IPS DF 6.9 (cell line): ENCODE measurements at regions not wholly inside any gene's neighbourhood (a gene's known extent, or its start where the extent isn't known, plus 50 kb on each side); places are given as distances from the start of the nearest gene placed in this dataset.

Experiments used
- DNase-seq: peaks from one replicate; pipeline ENCODE4 v3.0.0-alpha.2; 2013; ENCODE audit warnings: low read depth, low spot score
- H3K27ac ChIP-seq: one replicate; pipeline ENCODE4 v1.5.1; 2013; ENCODE audit warnings: low read length, control low read depth
- H3K27me3 ChIP-seq: 2 replicates; pipeline ENCODE4 v1.6.1; 2013; ENCODE audit warnings: mild to moderate bottlenecking, low read length; ENCODE audit not compliant: control insufficient read depth, insufficient read depth
- H3K36me3 ChIP-seq: 2 replicates; pipeline ENCODE4 v1.6.1; 2013; ENCODE audit warnings: low read length; ENCODE audit not compliant: control insufficient read depth, insufficient read depth
- H3K4me1 ChIP-seq: 2 replicates; pipeline ENCODE4 v1.6.1; 2013; ENCODE audit warnings: low read length; ENCODE audit not compliant: control insufficient read depth, insufficient read depth
- H3K4me3 ChIP-seq: 2 replicates; pipeline ENCODE4 v1.5.1; 2013; ENCODE audit warnings: mild to moderate bottlenecking, low read length
- H3K9me3 ChIP-seq: 2 replicates; pipeline ENCODE4 v1.6.1; 2013; ENCODE audit warnings: low read length, inconsistent platforms; ENCODE audit not compliant: control insufficient read depth, insufficient read depth
- WGBS: extraction: QIAGEN DNeasy Blood & Tissue Kit; methylation state at CpG from one replicate; pipeline ENCODE4 v1.1.7; 2013; ENCODE audit warnings: mixed read lengths, missing lambda C conversion rate; ENCODE audit not compliant: insufficient read length, insufficient coverage; 5-methylcytosine and 5-hydroxymethylcytosine counted together

GRCh38 chr3:34011171-34012101 lies 213.0 kb downstream of the PDCD6IP start:
- Histone ChIP-seq H3K9me3 (no peaks in the 10 kb centered on the region), H3K4me3 (no peak overlapping the region), H3K36me3 (no peaks in the 10 kb centered on the region), H3K27ac (no peak overlapping the region), H3K4me1 (peaks cover 2% of the 10 kb centered on the region; the same call in 1 of the 2 replicates), H3K27me3 (no peaks in the 10 kb centered on the region)
- no CpG with 5 or more reads among the region's 3 CpGs for WGBS
- DNase-seq: no peak

GRCh38 chr3:34012102-34012461 lies 213.7 kb downstream of the PDCD6IP start:
- WGBS: no CpG with 5 or more reads among the region's 2 CpGs
- no peak overlapping the region for H3K27ac ChIP-seq
- H3K36me3 ChIP-seq: no peaks in the 10 kb centered on the region
- no peak for DNase-seq
- H3K9me3 ChIP-seq: no peaks in the 10 kb centered on the region
- no peaks in the 10 kb centered on the region for H3K27me3 ChIP-seq
- no peak overlapping the region for H3K4me3 ChIP-seq
- peaks cover 2% of the 10 kb centered on the region for H3K4me1 ChIP-seq

GRCh38 chr3:34013818-34014570 lies 215.6 kb downstream of the PDCD6IP start:
- DNase-seq: no peak
- H3K27ac ChIP-seq: no peak overlapping the region
- no peaks in the 10 kb centered on the region for H3K36me3 ChIP-seq
- no peaks in the 10 kb centered on the region for H3K9me3 ChIP-seq
- no peaks in the 10 kb centered on the region for H3K27me3 ChIP-seq
- H3K4me1 ChIP-seq: no peaks in the 10 kb centered on the region; the same call in 1 of the 2 replicates
- no CpG with 5 or more reads among the region's 6 CpGs for WGBS
- H3K4me3 ChIP-seq: no peak overlapping the region

- no peak overlapping the region for H3K4me3 ChIP-seq
- H3K27me3 ChIP-seq: no peaks in the 10 kb centered on the region
- no peaks in the 10 kb centered on the region for H3K36me3 ChIP-seq
- H3K9me3 ChIP-seq: no peaks in the 10 kb centered on the region
- no peak overlapping the region for H3K27ac ChIP-seq
- no peaks in the 10 kb centered on the region; the same call in 1 of the 2 replicates for H3K4me1 ChIP-seq
- WGBS: no CpG with 5 or more reads among the region's 9 CpGs
- DNase-seq: no peak
Observed at GRCh38 chr3:34015204-34016142, 217.0 kb downstream of the PDCD6IP start.

GRCh38 chr3:34016925-34017587 lies 218.6 kb downstream of the PDCD6IP start:
- Histone ChIP-seq H3K4me3 (no peak overlapping the region), H3K27ac (no peak overlapping the region), H3K27me3 (no peaks in the 10 kb centered on the region), H3K4me1 (no peaks in the 10 kb centered on the region; the same call in 1 of the 2 replicates), H3K9me3 (no peaks in the 10 kb centered on the region), H3K36me3 (no peaks in the 10 kb centered on the region)
- WGBS: no CpG with 5 or more reads among the region's 6 CpGs
- no peak for DNase-seq

GRCh38 chr3:34017757-34018156 lies 219.3 kb downstream of the PDCD6IP start:
- Histone ChIP-seq H3K36me3 (no peaks in the 10 kb centered on the region), H3K27ac (no peak overlapping the region), H3K4me1 (no peaks in the 10 kb centered on the region; the same call in 1 of the 2 replicates), H3K27me3 (no peaks in the 10 kb centered on the region), H3K4me3 (no peak overlapping the region), H3K9me3 (no peaks in the 10 kb centered on the region)
- DNase-seq: no peak

- no peak overlapping the region for H3K27ac ChIP-seq
- H3K9me3 ChIP-seq: no peaks in the 10 kb centered on the region
- WGBS: no CpG with 5 or more reads among the region's 2 CpGs
- no peak for DNase-seq
- no peaks in the 10 kb centered on the region; the same call in 1 of the 2 replicates for H3K4me1 ChIP-seq
- no peaks in the 10 kb centered on the region for H3K36me3 ChIP-seq
- no peaks in the 10 kb centered on the region for H3K27me3 ChIP-seq
- H3K4me3 ChIP-seq: no peak overlapping the region
Observed at GRCh38 chr3:34019158-34019557, 220.7 kb downstream of the PDCD6IP start.

GRCh38 chr3:34020170-34020569 lies 221.7 kb downstream of the PDCD6IP start:
- Histone ChIP-seq H3K4me1 (no peaks in the 10 kb centered on the region; the same call in 1 of the 2 replicates), H3K9me3 (no peaks in the 10 kb centered on the region), H3K27me3 (no peaks in the 10 kb centered on the region), H3K27ac (no peak overlapping the region), H3K36me3 (no peaks in the 10 kb centered on the region), H3K4me3 (no peak overlapping the region)
- DNase-seq: no peak

- Histone ChIP-seq H3K36me3 (no peaks in the 10 kb centered on the region), H3K27me3 (no peaks in the 10 kb centered on the region), H3K4me1 (no peaks in the 10 kb centered on the region; the same call in 1 of the 2 replicates), H3K4me3 (no peak overlapping the region), H3K27ac (no peak overlapping the region), H3K9me3 (no peaks in the 10 kb centered on the region)
- no CpG with 5 or more reads among the region's 8 CpGs for WGBS
- no peak for DNase-seq
Observed at GRCh38 chr3:34020726-34021680, 222.6 kb downstream of the PDCD6IP start.
